ENCODE measurements at regions not wholly inside any gene's neighbourhood (a gene's known extent, or its start where the extent isn't known, plus 50 kb on each side); places are given as distances from the start of the nearest gene placed in this dataset.

GRCh38 chr3:174440741-174441587 is 418.2 kb upstream of the NAALADL2 start:
- ChIA-PET RAD21 (ENCODE audit: unreplicated experiment) (no interaction called here), POLR2A (no interaction called here)
- H3K9ac ChIP-seq (ENCODE audit: control insufficient read depth, insufficient read depth, low read length): no peak overlapping the region

More at GRCh38 chr3:174440741-174441587, 418.2 kb upstream of the NAALADL2 start:
- ChIA-PET CTCF (no interaction called here), SMC1A (ENCODE audit: uncharacterized antibody, unreplicated experiment) (no interaction called here)
- Histone ChIP-seq H3K27me3 (replicated peaks in 1 of 2; ENCODE audit: control insufficient read depth in 2 of 2, insufficient read depth in 2 of 2, low read length in 1 of 2) (peaks cover 2 to 9% of the 10 kb centered on the region in 2 experiments), H3K4me2 (ENCODE audit: control insufficient read depth, insufficient read depth) (peak overlapping the region; percentile 11; the same call in 1 of the 2 replicates), H3K4me1 (ENCODE audit: control insufficient read depth, insufficient read depth, low read length) (no peaks in the 10 kb centered on the region), H4K20me1 (ENCODE audit: control insufficient read depth, insufficient read depth) (no peaks in the 10 kb centered on the region), H3K27ac (ENCODE audit: control insufficient read depth, insufficient read depth) (no peak overlapping the region), H3K79me2 (ENCODE audit: control insufficient read depth, insufficient read depth, low read length) (no peaks in the 10 kb centered on the region), H3K36me3 (ENCODE audit: control insufficient read depth in 2 of 2, insufficient read depth in 2 of 2, low read length in 1 of 2) (no peaks in the 10 kb centered on the region), H2AFZ (ENCODE audit: control insufficient read depth, low read depth, low read length) (peak overlapping the region; percentile 56), H3K4me3 (peak overlapping the region; percentile 53; the same call in 1 of the 2 replicates), H3K9me3 (replicated peaks; ENCODE audit: control insufficient read depth, insufficient read depth, low read length) (no peaks in the 10 kb centered on the region)
- 15% methylated on average over 67 of the region's 107 CpGs for WGBS (ENCODE audit: insufficient coverage, insufficient replicate concordance, low lambda C conversion rate, missing lambda C conversion rate)
- DNase-seq (ENCODE audit: low read depth, low spot score) (no peak), FAIRE-seq (no peak), ATAC-seq (peak; percentile 85)
- in situ Hi-C loops (cut with MboI): no loop called here
- intact Hi-C loops (cut with micrococcal nuclease; ENCODE audit: unreplicated experiment): no loop called here
- BruUV-seq (replicated peaks): no TSS peak
- TF ChIP-seq MTA3 (IDR thresholded peaks at IDR 0.05; ENCODE audit: borderline replicate concordance, low read length): no peak
- TF ChIP-seq, protein P1, sequence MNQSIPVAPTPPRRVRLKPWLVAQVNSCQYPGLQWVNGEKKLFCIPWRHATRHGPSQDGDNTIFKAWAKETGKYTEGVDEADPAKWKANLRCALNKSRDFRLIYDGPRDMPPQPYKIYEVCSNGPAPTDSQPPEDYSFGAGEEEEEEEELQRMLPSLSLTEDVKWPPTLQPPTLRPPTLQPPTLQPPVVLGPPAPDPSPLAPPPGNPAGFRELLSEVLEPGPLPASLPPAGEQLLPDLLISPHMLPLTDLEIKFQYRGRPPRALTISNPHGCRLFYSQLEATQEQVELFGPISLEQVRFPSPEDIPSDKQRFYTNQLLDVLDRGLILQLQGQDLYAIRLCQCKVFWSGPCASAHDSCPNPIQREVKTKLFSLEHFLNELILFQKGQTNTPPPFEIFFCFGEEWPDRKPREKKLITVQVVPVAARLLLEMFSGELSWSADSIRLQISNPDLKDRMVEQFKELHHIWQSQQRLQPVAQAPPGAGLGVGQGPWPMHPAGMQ (IDR thresholded peaks at IDR 0.05; ENCODE audit: borderline replicate concordance): no peak
- peak; percentile 37 for TF ChIP-seq SUZ12 (IDR thresholded peaks at IDR 0.05; ENCODE audit: unreplicated experiment)
- TF ChIP-seq HDAC6 (IDR thresholded peaks at IDR 0.05; ENCODE audit: unreplicated experiment): peak; percentile 61
- TF ChIP-seq, protein P2, sequence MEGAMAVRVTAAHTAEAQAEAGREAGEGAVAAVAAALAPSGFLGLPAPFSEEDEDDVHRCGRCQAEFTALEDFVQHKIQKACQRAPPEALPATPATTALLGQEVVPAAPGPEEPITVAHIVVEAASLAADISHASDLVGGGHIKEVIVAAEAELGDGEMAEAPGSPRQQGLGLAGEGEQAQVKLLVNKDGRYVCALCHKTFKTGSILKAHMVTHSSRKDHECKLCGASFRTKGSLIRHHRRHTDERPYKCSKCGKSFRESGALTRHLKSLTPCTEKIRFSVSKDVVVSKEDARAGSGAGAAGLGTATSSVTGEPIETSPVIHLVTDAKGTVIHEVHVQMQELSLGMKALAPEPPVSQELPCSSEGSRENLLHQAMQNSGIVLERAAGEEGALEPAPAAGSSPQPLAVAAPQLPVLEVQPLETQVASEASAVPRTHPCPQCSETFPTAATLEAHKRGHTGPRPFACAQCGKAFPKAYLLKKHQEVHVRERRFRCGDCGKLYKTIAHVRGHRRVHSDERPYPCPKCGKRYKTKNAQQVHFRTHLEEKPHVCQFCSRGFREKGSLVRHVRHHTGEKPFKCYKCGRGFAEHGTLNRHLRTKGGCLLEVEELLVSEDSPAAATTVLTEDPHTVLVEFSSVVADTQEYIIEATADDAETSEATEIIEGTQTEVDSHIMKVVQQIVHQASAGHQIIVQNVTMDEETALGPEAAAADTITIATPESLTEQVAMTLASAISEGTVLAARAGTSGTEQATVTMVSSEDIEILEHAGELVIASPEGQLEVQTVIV (IDR thresholded peaks at IDR 0.05; ENCODE audit: borderline replicate concordance, partially characterized antibody): peak; percentile 86
- 0 out of 2 replicates have a peak, but pooled peaks have one; percentile 57 for TF ChIP-seq LARP7 (IDR thresholded peaks at IDR 0.05)
